B cell (primary cell): ENCODE measurements at regions not wholly inside any gene's neighbourhood (a gene's known extent, or its start where the extent isn't known, plus 50 kb on each side); places are given as distances from the start of the nearest gene placed in this dataset.

Experiments
- ATAC-seq: fragments of 200-7000 bp; cut with Tn5 transposase; one replicate; pipeline ENCODE4 v1.10.0; 2021; ENCODE audit warnings: low read depth, mild to moderate bottlenecking, moderate number of reproducible peaks, moderate library complexity
- CTCF ChIA-PET: fragments of 350-600 bp; sonication (Branson Sonifier 250); formaldehyde crosslinking; loops from one replicate; lab custom pipeline; 2021; ENCODE audit warnings: antibody characterized with exemption, inconsistent platforms; lab: Charles Lee
- POLR2A ChIA-PET: fragments of 350-600 bp; sonication (Branson Sonifier 250); formaldehyde crosslinking; loops from one replicate; lab custom pipeline; 2021; ENCODE audit warnings: antibody characterized with exemption; lab: Charles Lee
- DNase-seq: peaks from one replicate; pipeline ENCODE4 v3.0.0; 2013
- H2AFZ ChIP-seq: 2 replicates; pipeline ENCODE4 v1.6.1; 2012; ENCODE audit warnings: mild to moderate bottlenecking, low read depth, low read length; ENCODE audit not compliant: insufficient read depth, poor library complexity, severe bottlenecking
- H3K27ac ChIP-seq, 2 donors: 1 replicate in 1 of 2; 2 replicates in 1 of 2; pipeline ENCODE4 v1.5.1; 2012 to 2013; ENCODE audit warnings: low read length in 2 of 2, mild to moderate bottlenecking in 2 of 2, moderate library complexity in 1 of 2
- H3K27me3 ChIP-seq, 4 experiments: fragments of 200-600 bp in 1 of 4; sonication (generic) in 1 of 4; replicated peaks in 1 of 4; 1 replicate in 2 of 4; 2 replicates in 2 of 4; pipeline versions ENCODE4 v1.6.1 to v1.7.0; 2013 to 2016; ENCODE audit warnings: low read length in 3 of 4, mild to moderate bottlenecking in 2 of 4, mixed read lengths in 1 of 4, moderate library complexity in 1 of 4; ENCODE audit not compliant: insufficient read depth in 4 of 4, control insufficient read depth in 3 of 4; ENCODE audit errors: control extremely low read depth in 1 of 4
- H3K36me3 ChIP-seq, 2 experiments: replicated peaks in 1 of 2; 1 replicate in 1 of 2; 2 replicates in 1 of 2; pipeline versions ENCODE4 v1.6.1 to v1.7.1; 2013; ENCODE audit warnings: low read length in 1 of 2; ENCODE audit not compliant: insufficient read depth in 2 of 2, control insufficient read depth in 1 of 2; ENCODE audit errors: control extremely low read depth in 1 of 2, extremely low read depth in 1 of 2
- H3K4me1 ChIP-seq, 2 donors: fragments of 200-600 bp in 1 of 2; sonication (generic) in 1 of 2; 1 replicate in 1 of 2; 2 replicates in 1 of 2; pipeline versions ENCODE4 v1.5.1 to v1.6.1; 2013 to 2017; ENCODE audit warnings: low read length in 2 of 2; ENCODE audit not compliant: control insufficient read depth in 2 of 2, insufficient read depth in 2 of 2
- H3K4me2 ChIP-seq: replicated peaks from 2 replicates; pipeline ENCODE3; 2012; ENCODE audit warnings: mild to moderate bottlenecking, low read depth, low read length; ENCODE audit not compliant: poor library complexity, severe bottlenecking
- H3K4me3 ChIP-seq, 5 experiments: fragments of 200-600 bp in 1 of 5; sonication (generic) in 1 of 5; 1 replicate in 3 of 5; 2 replicates in 2 of 5; pipeline versions ENCODE4 v1.5.1 to v1.7.0; 2011 to 2016; ENCODE audit warnings: low read length in 4 of 5, mild to moderate bottlenecking in 4 of 5, low read depth in 2 of 5, control low read depth in 1 of 5, moderate library complexity in 1 of 5; ENCODE audit not compliant: insufficient read depth in 1 of 5; ENCODE audit errors: control extremely low read depth in 1 of 5, extremely low read depth in 1 of 5
- H3K79me2 ChIP-seq: fragments of 200-600 bp; sonication (generic); one replicate; pipeline ENCODE4 v1.6.0; 2016; ENCODE audit warnings: low read length; ENCODE audit not compliant: control insufficient read depth, insufficient read depth
- H3K9ac ChIP-seq: fragments of 200-600 bp; sonication (generic); 2 replicates; pipeline ENCODE4 v1.6.1; 2017; ENCODE audit warnings: mild to moderate bottlenecking, low read length, moderate library complexity
- H3K9me3 ChIP-seq, 3 donors: one replicate each; pipeline versions ENCODE4 v1.6.1 to v1.7.1; 2013; ENCODE audit warnings: low read length in 2 of 3; ENCODE audit not compliant: control insufficient read depth in 2 of 3, insufficient read depth in 1 of 3; ENCODE audit errors: control extremely low read depth in 1 of 3
- H4K20me1 ChIP-seq: 2 replicates; pipeline ENCODE4 v1.6.0; 2012; ENCODE audit warnings: mild to moderate bottlenecking, low read length; ENCODE audit not compliant: insufficient read depth, control insufficient read depth, poor library complexity, severe bottlenecking
- H3K27ac Mint-ChIP-seq: one replicate; pipeline ENCODE4 v1.8.0; 2021; ENCODE audit warnings: mixed read lengths
- H3K27me3 Mint-ChIP-seq: one replicate; pipeline ENCODE4 v1.8.0; 2021; ENCODE audit warnings: mixed read lengths
- H3K4me1 Mint-ChIP-seq: one replicate; pipeline ENCODE4 v1.8.0; 2021; ENCODE audit warnings: mixed read lengths
- H3K4me3 Mint-ChIP-seq: one replicate; pipeline ENCODE4 v1.8.0; 2021; ENCODE audit warnings: mixed read lengths
- H3K9me3 Mint-ChIP-seq: one replicate; pipeline ENCODE4 v1.8.0; 2022; ENCODE audit warnings: mixed read lengths; ENCODE audit not compliant: insufficient read depth
- CTCF ChIP-seq: fragments of 200-600 bp; IDR thresholded peaks from one replicate; pipeline ENCODE4 v1.8.0; 2022; ENCODE audit warnings: antibody characterized with exemption, mild to moderate bottlenecking
- EZH2 ChIP-seq: IDR thresholded peaks from 2 replicates; pipeline ENCODE4 v1.6.1; 2012; ENCODE audit warnings: borderline replicate concordance, low read depth, mild to moderate bottlenecking, moderate library complexity, low read length; ENCODE audit not compliant: insufficient read depth, poor library complexity, severe bottlenecking
- WGBS: methylation state at CpG from one replicate; pipeline ENCODE4 v1.1.5; 2013; ENCODE audit warnings: missing lambda C conversion rate; ENCODE audit not compliant: insufficient coverage; 5-methylcytosine and 5-hydroxymethylcytosine counted together
- intact Hi-C: fragments of 100-400 bp; cut with micrococcal nuclease; formaldehyde crosslinking; loops from one replicate; pipeline ENCODE4 v1.10.0; 2022

- H3K4me2 ChIP-seq = no peak overlapping the region
- H3K9me3 ChIP-seq = no peaks in the 10 kb centered on the region
- no peaks in the 10 kb centered on the region for H3K79me2 ChIP-seq
- H3K4me1 Mint-ChIP-seq = no peaks in the 10 kb centered on the region
- H2AFZ ChIP-seq = no peak overlapping the region
- no CpG with 5 or more reads among the region's 1 CpG for WGBS
- TF ChIP-seq CTCF (no peak), EZH2 (no peak)
- ATAC-seq = no peak
- H3K4me1 ChIP-seq = no peaks in the 10 kb centered on the region
- no peaks in the 10 kb centered on the region for H3K36me3 ChIP-seq
- no peaks in the 10 kb centered on the region for H3K9me3 Mint-ChIP-seq
- H3K9ac ChIP-seq = no peak overlapping the region
- peaks cover 3% of the 10 kb centered on the region for H3K27me3 Mint-ChIP-seq
- H3K27ac ChIP-seq = no peak overlapping the region
- H3K27ac Mint-ChIP-seq = no peak overlapping the region
- H3K27me3 ChIP-seq = no peaks in the 10 kb centered on the region
- CTCF ChIA-PET = no interaction called here
- intact Hi-C loops = no loop called here
- POLR2A ChIA-PET = no interaction called here
- H3K4me3 Mint-ChIP-seq = no peak overlapping the region
- H3K4me3 ChIP-seq = no peak overlapping the region
- H4K20me1 ChIP-seq = no peaks in the 10 kb centered on the region
- no peak for DNase-seq
These were observed 131.6 kb upstream of the MROH9 start for GRCh38 chr1:170803711-170804110.

- H2AFZ ChIP-seq = no peak overlapping the region
- no peak for TF ChIP-seq EZH2
- no peak for TF ChIP-seq CTCF
- H3K4me2 ChIP-seq = no peak overlapping the region
- H3K4me1 ChIP-seq = no peaks in the 10 kb centered on the region
- DNase-seq (no peak), ATAC-seq (no peak)
- no peak overlapping the region for H3K4me3 ChIP-seq
- Mint-ChIP-seq H3K9me3 (no peaks in the 10 kb centered on the region), H3K27ac (no peak overlapping the region), H3K4me1 (no peaks in the 10 kb centered on the region), H3K4me3 (no peak overlapping the region), H3K27me3 (peaks cover 3% of the 10 kb centered on the region)
- H4K20me1 ChIP-seq = no peaks in the 10 kb centered on the region
- POLR2A ChIA-PET = no interaction called here
- H3K9me3 ChIP-seq = no peaks in the 10 kb centered on the region
- no peak overlapping the region for H3K27ac ChIP-seq
- CTCF ChIA-PET = no interaction called here
- intact Hi-C loops = no loop called here
- H3K36me3 ChIP-seq = no peaks in the 10 kb centered on the region
- no peak overlapping the region for H3K9ac ChIP-seq
- H3K27me3 ChIP-seq = no peaks in the 10 kb centered on the region
- no peaks in the 10 kb centered on the region for H3K79me2 ChIP-seq
These were observed 130.9 kb upstream of the MROH9 start for GRCh38 chr1:170804419-170804818.
